IMR-90 (cell line): ENCODE measurements at regions not wholly inside any gene's neighbourhood (a gene's known extent, or its start where the extent isn't known, plus 50 kb on each side); places are given as distances from the start of the nearest gene placed in this dataset.

Experiments used
- ATAC-seq: fragments of 200-7000 bp; cut with Tn5 transposase; 2 replicates; pipeline ENCODE4 v1.9.1; 2020; ENCODE audit warnings: low read depth, mild to moderate bottlenecking, moderate library complexity
- BruUV-seq: library from RNA; stranded (reverse); fragments of 400-500 nt; replicated peaks from 2 replicates; lab custom pipeline; 2021; lab: Mats Ljungman, UMichigan
- CTCF ChIA-PET: fragments of 300-600 bp; formaldehyde crosslinking; extraction: SDS; loops from one replicate; lab custom pipeline; 2021; ENCODE audit warnings: antibody characterized with exemption; lab: Yijun Ruan, JAX
- POLR2A ChIA-PET: fragments of 300-600 bp; sonication (Branson Sonifier 250); formaldehyde crosslinking; loops from one replicate; lab custom pipeline; 2022; ENCODE audit warnings: antibody characterized with exemption; ENCODE audit not compliant: unreplicated experiment; lab: Charles Lee
- DNase-seq: peaks from one replicate; pipeline ENCODE4 v3.0.0; 2013
- H2AFZ ChIP-seq: replicated peaks from 2 replicates; pipeline ENCODE3; 2013; ENCODE audit warnings: low read length, mild to moderate bottlenecking; ENCODE audit not compliant: poor library complexity
- H2AK5ac ChIP-seq: 2 replicates; pipeline ENCODE4 v1.6.1; 2013; ENCODE audit warnings: low read depth, low read length, inconsistent platforms
- H2AK9ac ChIP-seq: replicated peaks from 2 replicates; pipeline ENCODE3; 2013; ENCODE audit warnings: mild to moderate bottlenecking, low read depth, low read length, moderate library complexity; ENCODE audit not compliant: poor library complexity
- H2BK120ac ChIP-seq: 2 replicates; pipeline ENCODE4 v1.6.1; 2013; ENCODE audit warnings: low read depth, low read length, inconsistent platforms
- H2BK15ac ChIP-seq: 3 replicates; pipeline ENCODE4 v1.6.1; 2013; ENCODE audit warnings: low read depth, low read length, inconsistent platforms
- H2BK20ac ChIP-seq: 2 replicates; pipeline ENCODE4 v1.6.1; 2013; ENCODE audit warnings: low read depth, mild to moderate bottlenecking, inconsistent platforms, low read length, moderate library complexity
- H2BK5ac ChIP-seq: 2 replicates; pipeline ENCODE4 v1.6.1; 2013; ENCODE audit warnings: mild to moderate bottlenecking, low read depth, low read length, inconsistent platforms; ENCODE audit not compliant: poor library complexity, severe bottlenecking
- H3K14ac ChIP-seq: replicated peaks from 2 replicates; pipeline ENCODE4 v1.6.1; 2013; ENCODE audit warnings: low read depth, low read length, inconsistent platforms
- H3K18ac ChIP-seq: 2 replicates; pipeline ENCODE4 v1.6.1; 2013; ENCODE audit warnings: low read depth, low read length, control low read depth
- H3K23ac ChIP-seq: 2 replicates; pipeline ENCODE4 v1.6.1; 2013; ENCODE audit warnings: low read depth, low read length, inconsistent platforms
- H3K27ac ChIP-seq: 2 replicates; pipeline ENCODE4 v1.5.1; 2013; ENCODE audit warnings: mild to moderate bottlenecking, control low read depth, low read length; ENCODE audit not compliant: insufficient read depth
- H3K27me3 ChIP-seq: 2 replicates; pipeline ENCODE4 v1.6.1; 2013; ENCODE audit warnings: low read length; ENCODE audit not compliant: control insufficient read depth, insufficient read depth
- H3K36me3 ChIP-seq: 2 replicates; pipeline ENCODE4 v1.6.1; 2013; ENCODE audit warnings: low read length, mixed read lengths; ENCODE audit not compliant: control insufficient read depth, insufficient read depth
- H3K4ac ChIP-seq: 2 replicates; pipeline ENCODE4 v1.6.1; 2013; ENCODE audit warnings: low read depth, low read length, inconsistent platforms
- H3K4me1 ChIP-seq: 2 replicates; pipeline ENCODE4 v1.6.1; 2013; ENCODE audit warnings: low read length, mixed read lengths; ENCODE audit not compliant: control insufficient read depth, insufficient read depth
- H3K4me2 ChIP-seq: 2 replicates; pipeline ENCODE4 v1.6.1; 2013; ENCODE audit warnings: low read depth, mild to moderate bottlenecking, control low read depth, low read length, moderate library complexity
- H3K4me3 ChIP-seq: 2 replicates; pipeline ENCODE4 v1.5.1; 2013; ENCODE audit warnings: low read depth, mild to moderate bottlenecking, control low read depth, low read length, moderate library complexity; ENCODE audit not compliant: insufficient read depth
- H3K56ac ChIP-seq: 2 replicates; pipeline ENCODE4 v1.6.1; 2013; ENCODE audit warnings: low read length, inconsistent platforms; ENCODE audit not compliant: insufficient read depth; ENCODE audit errors: extremely low read depth
- H3K79me1 ChIP-seq, 2 experiments: 2 replicates each; pipeline ENCODE4 v1.6.1; 2013; ENCODE audit warnings: low read length in 2 of 2, inconsistent platforms in 1 of 2, low read depth in 1 of 2
- H3K9ac ChIP-seq: 2 replicates; pipeline ENCODE4 v1.6.1; 2013; ENCODE audit warnings: low read depth, low read length, control low read depth
- H3K9me1 ChIP-seq: 2 replicates; pipeline ENCODE4 v1.6.1; 2013; ENCODE audit warnings: low read length, inconsistent platforms; ENCODE audit not compliant: insufficient read depth
- H3K9me3 ChIP-seq: 2 replicates; pipeline ENCODE4 v1.6.1; 2013; ENCODE audit warnings: low read length; ENCODE audit not compliant: control insufficient read depth, insufficient read depth
- H4K20me1 ChIP-seq: 2 replicates; pipeline ENCODE4 v1.6.1; 2013; ENCODE audit warnings: low read length, inconsistent platforms; ENCODE audit not compliant: insufficient read depth
- H4K5ac ChIP-seq: 2 replicates; pipeline ENCODE4 v1.6.1; 2013; ENCODE audit warnings: mild to moderate bottlenecking, low read depth, low read length, control low read depth
- H4K8ac ChIP-seq, 2 experiments: 2 replicates each; pipeline ENCODE4 v1.6.1; 2013; ENCODE audit warnings: low read depth in 2 of 2, low read length in 2 of 2, control low read depth in 1 of 2, inconsistent platforms in 1 of 2
- H4K91ac ChIP-seq: 2 replicates; pipeline ENCODE4 v1.6.1; 2013; ENCODE audit warnings: low read depth, low read length, inconsistent platforms; ENCODE audit not compliant: insufficient read depth
- BHLHE40 ChIP-seq: fragments of 150-350 bp; IDR thresholded peaks from 2 replicates; pipeline ENCODE4 v1.6.1; 2016; ENCODE audit warnings: mild to moderate bottlenecking, low read depth, low read length
- CHD1 ChIP-seq: IDR thresholded peaks from 2 replicates; pipeline ENCODE4 v1.6.1; 2012; ENCODE audit warnings: low read depth, low read length, improper control_type of control experiment
- ELK1 ChIP-seq: fragments of 150-350 bp; IDR thresholded peaks from 2 replicates; pipeline ENCODE4 v1.6.1; 2016; ENCODE audit warnings: low read depth, mild to moderate bottlenecking, low read length, moderate library complexity, borderline replicate concordance
- MAFK ChIP-seq: IDR thresholded peaks from 2 replicates; pipeline ENCODE4 v1.6.1; 2012; ENCODE audit warnings: low read depth, low read length, improper control_type of control experiment
- MXI1 ChIP-seq: IDR thresholded peaks from 2 replicates; pipeline ENCODE4 v1.6.1; 2012; ENCODE audit warnings: low read depth, mild to moderate bottlenecking, low read length, moderate library complexity, borderline replicate concordance
- NFE2L2 ChIP-seq: fragments of 150-350 bp; IDR thresholded peaks from 2 replicates; pipeline ENCODE4 v1.6.1; 2016; ENCODE audit warnings: low read depth, mild to moderate bottlenecking, low read length
- POLR2A ChIP-seq: IDR thresholded peaks from 2 replicates; pipeline ENCODE4 v1.6.1; 2012; ENCODE audit warnings: mild to moderate bottlenecking, low read depth, low read length
- RAD21 ChIP-seq: IDR thresholded peaks from 2 replicates; pipeline ENCODE4 v1.6.1; 2012; ENCODE audit warnings: low read length, improper control_type of control experiment
- RCOR1 ChIP-seq: IDR thresholded peaks from 2 replicates; pipeline ENCODE4 v1.6.1; 2012; ENCODE audit warnings: mild to moderate bottlenecking, low read length, improper control_type of control experiment; ENCODE audit not compliant: insufficient replicate concordance
- SMC3 ChIP-seq: fragments of 150-350 bp; IDR thresholded peaks from 2 replicates; pipeline ENCODE4 v1.6.1; 2016; ENCODE audit warnings: low read depth, mild to moderate bottlenecking, antibody characterized with exemption, low read length, moderate library complexity
- USF2 ChIP-seq: fragments of 150-350 bp; IDR thresholded peaks from 2 replicates; pipeline ENCODE4 v1.6.1; 2017; ENCODE audit warnings: mild to moderate bottlenecking, antibody characterized with exemption, low read length, low read depth
- WGBS, 2 experiments: methylation state at CpG; one replicate each; pipeline versions ENCODE4 v1.1.5 to v1.1.7; 2013; ENCODE audit warnings: missing lambda C conversion rate in 2 of 2; ENCODE audit not compliant: insufficient read length in 1 of 2; ENCODE audit errors: extremely low coverage in 2 of 2; 5-methylcytosine and 5-hydroxymethylcytosine counted together
- dilution Hi-C: fragments of 300-500 bp; cut with HindIII; formaldehyde crosslinking; loops from one replicate; pipeline ENCODE4 v1.14.3; 2018; ENCODE audit warnings: low sequenced_read_pairs; ENCODE audit not compliant: unreplicated experiment
- in situ Hi-C: fragments of 300-500 bp; cut with MboI; formaldehyde crosslinking; loops from 3 replicates; pipeline ENCODE4 v1.14.3; 2019; ENCODE audit warnings: low sequenced_read_pairs, inconsistent platforms, mixed read lengths
- intact Hi-C: fragments of 100-400 bp; cut with micrococcal nuclease; formaldehyde crosslinking; loops from 2 replicates; pipeline ENCODE4 v1.10.0; 2022

- in situ Hi-C loops = no loop called here
These were observed 118.0 kb upstream of the SNTG2 start for GRCh38 chr2:832635-833034.

More at GRCh38 chr2:832635-833034, 118.0 kb upstream of the SNTG2 start:
- H3K79me1 ChIP-seq = no peaks in the 10 kb centered on the region
- BruUV-seq = no TSS peak
- no peak overlapping the region for H3K23ac ChIP-seq
- ChIA-PET CTCF (interaction anchor here (0.6 kb wide), 1 partner anchor 308 kb away, joined by 3 read pairs; no protein-coding TSS in a partner anchor), POLR2A (no interaction called here)
- H4K5ac ChIP-seq = no peak overlapping the region
- intact Hi-C loops (no loop called here), dilution Hi-C loops (no loop called here)
- no peak overlapping the region for H3K27ac ChIP-seq
- no peak overlapping the region for H2BK120ac ChIP-seq
- no peak overlapping the region for H3K9ac ChIP-seq
- no peak overlapping the region for H4K91ac ChIP-seq
- no peak overlapping the region for H2BK20ac ChIP-seq
- H2AFZ ChIP-seq = no peak overlapping the region
- no peak overlapping the region for H2BK5ac ChIP-seq
- DNase-seq (no peak), ATAC-seq (no peak)
- H3K4ac ChIP-seq = no peak overlapping the region
- WGBS, 2 experiments = no CpG with 5 or more reads among the region's 2 CpGs
- no peak overlapping the region for H3K18ac ChIP-seq
- no peak overlapping the region for H3K56ac ChIP-seq
- H3K36me3 ChIP-seq = no peaks in the 10 kb centered on the region
- no peak overlapping the region for H2AK9ac ChIP-seq
- no peak overlapping the region for H3K14ac ChIP-seq
- H3K4me2 ChIP-seq = no peak overlapping the region
- H3K9me1 ChIP-seq = no peaks in the 10 kb centered on the region
- no peak overlapping the region for H3K4me3 ChIP-seq
- H4K8ac ChIP-seq = no peak overlapping the region
- H2AK5ac ChIP-seq = no peak overlapping the region
- no peak overlapping the region for H2BK15ac ChIP-seq
- no peaks in the 10 kb centered on the region for H3K4me1 ChIP-seq
- no peaks in the 10 kb centered on the region for H3K27me3 ChIP-seq
- TF ChIP-seq RAD21 = no peak
- TF ChIP-seq CHD1 = no peak
- TF ChIP-seq MXI1 = no peak
- no peak for TF ChIP-seq NFE2L2
- TF ChIP-seq POLR2A = no peak
- no peak for TF ChIP-seq USF2
- TF ChIP-seq MAFK = no peak
- no peak for TF ChIP-seq SMC3
- no peak for TF ChIP-seq ELK1
- no peak for TF ChIP-seq BHLHE40
- TF ChIP-seq RCOR1 = no peak
- peaks cover 20% of the 10 kb centered on the region for H3K9me3 ChIP-seq
- no peaks in the 10 kb centered on the region for H4K20me1 ChIP-seq
